ENCODE measurements at regions not wholly inside any gene's neighbourhood (a gene's known extent, or its start where the extent isn't known, plus 50 kb on each side); places are given as distances from the start of the nearest gene placed in this dataset.

- TF ChIP-seq CTCF (IDR thresholded peaks at IDR 0.05) (no peak), EZH2 (IDR thresholded peaks at IDR 0.05; ENCODE audit: borderline replicate concordance, insufficient read depth, low read depth, low read length, poor library complexity, severe bottlenecking) (no peak)
These were observed 568.5 kb downstream of the CMPK2 start for GRCh38 chr2:6297238-6297637.

Measured in B cell (primary cell).